ENCODE measurements at regions not wholly inside any gene's neighbourhood (a gene's known extent, or its start where the extent isn't known, plus 50 kb on each side); places are given as distances from the start of the nearest gene placed in this dataset.

DNA sequence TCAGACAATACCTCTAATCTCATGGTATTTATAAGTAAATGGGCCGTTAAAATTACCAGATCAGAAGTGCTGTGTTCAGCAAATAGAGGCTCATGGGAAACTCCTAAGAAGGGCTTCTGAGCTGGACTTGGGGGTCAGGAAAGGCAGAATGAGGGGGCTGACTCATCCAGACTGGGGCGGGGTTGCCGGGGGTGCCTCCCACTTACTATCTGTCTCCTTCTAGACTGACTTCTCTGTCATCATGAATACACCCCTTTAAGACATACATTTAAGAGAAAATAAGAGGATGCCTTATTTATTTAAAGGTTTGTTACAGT is 96.0 kb upstream of the ERRFI1 start:
- TF ChIP-seq EZH2 (IDR thresholded peaks at IDR 0.05; ENCODE audit: borderline replicate concordance, insufficient read depth, low read length, poor library complexity, severe bottlenecking) (no peak), SMC3 (conservative IDR thresholded peaks at IDR 0.05; ENCODE audit: poor library complexity) (no peak), POLR2AphosphoS5 (IDR thresholded peaks at IDR 0.05) (no peak), RAD21 (conservative IDR thresholded peaks at IDR 0.05) (no peak), EP300 (conservative IDR thresholded peaks at IDR 0.05; ENCODE audit: poor library complexity, severe bottlenecking) (no peak), MXI1 (conservative IDR thresholded peaks at IDR 0.05; ENCODE audit: poor library complexity, severe bottlenecking) (no peak)
- TF ChIP-seq, protein P1, sequence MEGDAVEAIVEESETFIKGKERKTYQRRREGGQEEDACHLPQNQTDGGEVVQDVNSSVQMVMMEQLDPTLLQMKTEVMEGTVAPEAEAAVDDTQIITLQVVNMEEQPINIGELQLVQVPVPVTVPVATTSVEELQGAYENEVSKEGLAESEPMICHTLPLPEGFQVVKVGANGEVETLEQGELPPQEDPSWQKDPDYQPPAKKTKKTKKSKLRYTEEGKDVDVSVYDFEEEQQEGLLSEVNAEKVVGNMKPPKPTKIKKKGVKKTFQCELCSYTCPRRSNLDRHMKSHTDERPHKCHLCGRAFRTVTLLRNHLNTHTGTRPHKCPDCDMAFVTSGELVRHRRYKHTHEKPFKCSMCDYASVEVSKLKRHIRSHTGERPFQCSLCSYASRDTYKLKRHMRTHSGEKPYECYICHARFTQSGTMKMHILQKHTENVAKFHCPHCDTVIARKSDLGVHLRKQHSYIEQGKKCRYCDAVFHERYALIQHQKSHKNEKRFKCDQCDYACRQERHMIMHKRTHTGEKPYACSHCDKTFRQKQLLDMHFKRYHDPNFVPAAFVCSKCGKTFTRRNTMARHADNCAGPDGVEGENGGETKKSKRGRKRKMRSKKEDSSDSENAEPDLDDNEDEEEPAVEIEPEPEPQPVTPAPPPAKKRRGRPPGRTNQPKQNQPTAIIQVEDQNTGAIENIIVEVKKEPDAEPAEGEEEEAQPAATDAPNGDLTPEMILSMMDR (IDR thresholded peaks at IDR 0.05; ENCODE audit: poor library complexity, severe bottlenecking) = no peak
- TF ChIP-seq, protein P2, sequence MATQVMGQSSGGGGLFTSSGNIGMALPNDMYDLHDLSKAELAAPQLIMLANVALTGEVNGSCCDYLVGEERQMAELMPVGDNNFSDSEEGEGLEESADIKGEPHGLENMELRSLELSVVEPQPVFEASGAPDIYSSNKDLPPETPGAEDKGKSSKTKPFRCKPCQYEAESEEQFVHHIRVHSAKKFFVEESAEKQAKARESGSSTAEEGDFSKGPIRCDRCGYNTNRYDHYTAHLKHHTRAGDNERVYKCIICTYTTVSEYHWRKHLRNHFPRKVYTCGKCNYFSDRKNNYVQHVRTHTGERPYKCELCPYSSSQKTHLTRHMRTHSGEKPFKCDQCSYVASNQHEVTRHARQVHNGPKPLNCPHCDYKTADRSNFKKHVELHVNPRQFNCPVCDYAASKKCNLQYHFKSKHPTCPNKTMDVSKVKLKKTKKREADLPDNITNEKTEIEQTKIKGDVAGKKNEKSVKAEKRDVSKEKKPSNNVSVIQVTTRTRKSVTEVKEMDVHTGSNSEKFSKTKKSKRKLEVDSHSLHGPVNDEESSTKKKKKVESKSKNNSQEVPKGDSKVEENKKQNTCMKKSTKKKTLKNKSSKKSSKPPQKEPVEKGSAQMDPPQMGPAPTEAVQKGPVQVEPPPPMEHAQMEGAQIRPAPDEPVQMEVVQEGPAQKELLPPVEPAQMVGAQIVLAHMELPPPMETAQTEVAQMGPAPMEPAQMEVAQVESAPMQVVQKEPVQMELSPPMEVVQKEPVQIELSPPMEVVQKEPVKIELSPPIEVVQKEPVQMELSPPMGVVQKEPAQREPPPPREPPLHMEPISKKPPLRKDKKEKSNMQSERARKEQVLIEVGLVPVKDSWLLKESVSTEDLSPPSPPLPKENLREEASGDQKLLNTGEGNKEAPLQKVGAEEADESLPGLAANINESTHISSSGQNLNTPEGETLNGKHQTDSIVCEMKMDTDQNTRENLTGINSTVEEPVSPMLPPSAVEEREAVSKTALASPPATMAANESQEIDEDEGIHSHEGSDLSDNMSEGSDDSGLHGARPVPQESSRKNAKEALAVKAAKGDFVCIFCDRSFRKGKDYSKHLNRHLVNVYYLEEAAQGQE (IDR thresholded peaks at IDR 0.05; ENCODE audit: borderline replicate concordance) = no peak
